Thyroid gland (tissue), 4 donors: ENCODE measurements at regions not wholly inside any gene's neighbourhood (a gene's known extent, or its start where the extent isn't known, plus 50 kb on each side); places are given as distances from the start of the nearest gene placed in this dataset.

Source experiments
- CTCF ChIP-seq, 6 experiments: fragments of 200-600 bp in 3 of 6; fragments of 450-650 bp in 3 of 6; sonication (generic) in 3 of 6; IDR thresholded peaks; one replicate each; pipeline ENCODE4 v1.5.1; 2016 to 2019; ENCODE audit warnings: antibody characterized with exemption in 6 of 6, mild to moderate bottlenecking in 2 of 6, inconsistent platforms in 1 of 6, moderate library complexity in 1 of 6
- POLR2A ChIP-seq, 2 donors: fragments of 450-650 bp; IDR thresholded peaks; one replicate each; pipeline ENCODE4 v1.6.1; 2017; ENCODE audit warnings: antibody characterized with exemption in 2 of 2, mild to moderate bottlenecking in 2 of 2, moderate library complexity in 1 of 2

GRCh38 chr12:105880824-105881388, 257.8 kb downstream of the NUAK1 start:
- no peak for TF ChIP-seq CTCF (IDR thresholded peaks at IDR 0.05)
- no peak for TF ChIP-seq POLR2A (IDR thresholded peaks at IDR 0.05)
